ENCODE measurements at regions not wholly inside any gene's neighbourhood (a gene's known extent, or its start where the extent isn't known, plus 50 kb on each side); places are given as distances from the start of the nearest gene placed in this dataset.

DNA sequence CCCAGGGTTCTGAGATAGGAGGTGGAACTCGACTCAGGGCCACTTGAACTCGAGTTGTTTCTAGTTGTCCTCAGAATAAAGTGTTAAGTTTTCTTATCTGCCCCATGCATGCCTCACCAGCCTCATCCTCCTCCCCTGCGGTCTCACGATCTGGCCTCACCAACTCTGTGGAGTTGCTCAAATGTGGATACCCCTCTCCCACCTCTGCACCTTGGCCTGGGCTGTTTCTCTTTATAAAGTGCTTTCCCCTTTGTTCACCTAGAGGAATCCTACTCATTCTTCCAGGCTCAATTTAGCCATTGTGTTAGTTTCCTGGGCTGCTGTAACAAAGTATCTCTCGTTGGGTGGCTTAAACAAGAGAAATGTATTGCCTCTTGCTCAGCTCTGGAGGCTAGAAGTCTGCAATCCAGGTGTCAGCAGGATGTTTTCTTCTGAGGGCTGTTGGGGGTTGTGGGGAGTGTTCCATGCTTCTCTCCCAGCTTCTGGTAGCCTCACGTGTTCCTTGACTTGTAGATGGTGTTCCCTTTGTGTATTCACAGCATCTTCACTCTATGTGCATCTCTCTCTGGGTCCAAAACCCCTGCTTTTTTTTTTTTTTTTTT is 100.7 kb downstream of the MEX3B start:
- no peak for DNase-seq (ENCODE audit: low read depth)
- H3K4me3 ChIP-seq (ENCODE audit: low read depth, low read length), result no peak overlapping the region

GRCh38 chr15:81942655-81943195 is 103.1 kb downstream of the MEX3B start:
- peak; percentile 7 for DNase-seq (ENCODE audit: low read depth)
- TF ChIP-seq POLR2A (IDR thresholded peaks at IDR 0.05; ENCODE audit: extremely low read depth, insufficient read length) (no peak), MYC (IDR thresholded peaks at IDR 0.05; ENCODE audit: low read depth, low read length) (no peak), MAX (IDR thresholded peaks at IDR 0.05; ENCODE audit: low read depth, low read length) (no peak)
- TF ChIP-seq, protein P1, sequence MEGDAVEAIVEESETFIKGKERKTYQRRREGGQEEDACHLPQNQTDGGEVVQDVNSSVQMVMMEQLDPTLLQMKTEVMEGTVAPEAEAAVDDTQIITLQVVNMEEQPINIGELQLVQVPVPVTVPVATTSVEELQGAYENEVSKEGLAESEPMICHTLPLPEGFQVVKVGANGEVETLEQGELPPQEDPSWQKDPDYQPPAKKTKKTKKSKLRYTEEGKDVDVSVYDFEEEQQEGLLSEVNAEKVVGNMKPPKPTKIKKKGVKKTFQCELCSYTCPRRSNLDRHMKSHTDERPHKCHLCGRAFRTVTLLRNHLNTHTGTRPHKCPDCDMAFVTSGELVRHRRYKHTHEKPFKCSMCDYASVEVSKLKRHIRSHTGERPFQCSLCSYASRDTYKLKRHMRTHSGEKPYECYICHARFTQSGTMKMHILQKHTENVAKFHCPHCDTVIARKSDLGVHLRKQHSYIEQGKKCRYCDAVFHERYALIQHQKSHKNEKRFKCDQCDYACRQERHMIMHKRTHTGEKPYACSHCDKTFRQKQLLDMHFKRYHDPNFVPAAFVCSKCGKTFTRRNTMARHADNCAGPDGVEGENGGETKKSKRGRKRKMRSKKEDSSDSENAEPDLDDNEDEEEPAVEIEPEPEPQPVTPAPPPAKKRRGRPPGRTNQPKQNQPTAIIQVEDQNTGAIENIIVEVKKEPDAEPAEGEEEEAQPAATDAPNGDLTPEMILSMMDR (IDR thresholded peaks at IDR 0.05; ENCODE audit: low read depth, low read length), result no peak

More for the DNA sequence above, 100.7 kb downstream of the MEX3B start:
- TF ChIP-seq POLR2A (IDR thresholded peaks at IDR 0.05; ENCODE audit: extremely low read depth, insufficient read length) (no peak), MYC (IDR thresholded peaks at IDR 0.05; ENCODE audit: low read depth, low read length) (no peak), MAX (IDR thresholded peaks at IDR 0.05; ENCODE audit: low read depth, low read length) (no peak)
- TF ChIP-seq, protein P1 (IDR thresholded peaks at IDR 0.05; ENCODE audit: low read depth, low read length), result no peak

DNA sequence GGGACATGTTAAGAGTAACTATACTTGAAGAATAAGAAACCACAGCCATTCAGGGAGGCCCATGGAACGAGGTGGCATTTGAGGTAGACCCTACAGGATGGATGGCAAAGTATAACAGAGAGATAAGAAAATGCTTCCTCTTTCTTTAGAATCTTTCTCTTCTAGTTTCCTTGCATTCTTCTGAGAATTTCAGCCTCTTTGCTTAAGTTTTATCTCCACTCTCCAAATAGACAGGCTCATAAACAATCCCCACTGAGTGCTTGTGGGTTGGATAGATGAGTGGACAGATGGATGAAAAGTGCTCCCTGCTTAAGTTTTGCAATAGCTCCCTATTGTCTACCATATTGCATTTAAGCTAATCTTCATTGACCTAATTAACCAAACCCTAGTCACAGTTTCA is 103.7 kb downstream of the MEX3B start:
- no peak overlapping the region for H3K4me3 ChIP-seq (ENCODE audit: low read depth, low read length)
- DNase-seq (ENCODE audit: low read depth), result peak; percentile 83
- TF ChIP-seq MAX (IDR thresholded peaks at IDR 0.05; ENCODE audit: low read depth, low read length) (no peak), POLR2A (IDR thresholded peaks at IDR 0.05; ENCODE audit: extremely low read depth, insufficient read length) (no peak), MYC (IDR thresholded peaks at IDR 0.05; ENCODE audit: low read depth, low read length) (no peak)
- TF ChIP-seq, protein P1 (IDR thresholded peaks at IDR 0.05; ENCODE audit: low read depth, low read length), result no peak

More at GRCh38 chr15:81942655-81943195, 103.1 kb downstream of the MEX3B start:
- no peak overlapping the region for H3K4me3 ChIP-seq (ENCODE audit: low read depth, low read length)

- no peak overlapping the region for H3K4me3 ChIP-seq (ENCODE audit: low read depth, low read length)
- DNase-seq (ENCODE audit: low read depth), result no peak
- TF ChIP-seq MYC (IDR thresholded peaks at IDR 0.05; ENCODE audit: low read depth, low read length) (no peak), MAX (IDR thresholded peaks at IDR 0.05; ENCODE audit: low read depth, low read length) (no peak), POLR2A (IDR thresholded peaks at IDR 0.05; ENCODE audit: extremely low read depth, insufficient read length) (no peak)
- TF ChIP-seq, protein P1 (IDR thresholded peaks at IDR 0.05; ENCODE audit: low read depth, low read length), result no peak
Measured at GRCh38 chr15:81941479-81941878, 104.3 kb downstream of the MEX3B start.

DNA sequence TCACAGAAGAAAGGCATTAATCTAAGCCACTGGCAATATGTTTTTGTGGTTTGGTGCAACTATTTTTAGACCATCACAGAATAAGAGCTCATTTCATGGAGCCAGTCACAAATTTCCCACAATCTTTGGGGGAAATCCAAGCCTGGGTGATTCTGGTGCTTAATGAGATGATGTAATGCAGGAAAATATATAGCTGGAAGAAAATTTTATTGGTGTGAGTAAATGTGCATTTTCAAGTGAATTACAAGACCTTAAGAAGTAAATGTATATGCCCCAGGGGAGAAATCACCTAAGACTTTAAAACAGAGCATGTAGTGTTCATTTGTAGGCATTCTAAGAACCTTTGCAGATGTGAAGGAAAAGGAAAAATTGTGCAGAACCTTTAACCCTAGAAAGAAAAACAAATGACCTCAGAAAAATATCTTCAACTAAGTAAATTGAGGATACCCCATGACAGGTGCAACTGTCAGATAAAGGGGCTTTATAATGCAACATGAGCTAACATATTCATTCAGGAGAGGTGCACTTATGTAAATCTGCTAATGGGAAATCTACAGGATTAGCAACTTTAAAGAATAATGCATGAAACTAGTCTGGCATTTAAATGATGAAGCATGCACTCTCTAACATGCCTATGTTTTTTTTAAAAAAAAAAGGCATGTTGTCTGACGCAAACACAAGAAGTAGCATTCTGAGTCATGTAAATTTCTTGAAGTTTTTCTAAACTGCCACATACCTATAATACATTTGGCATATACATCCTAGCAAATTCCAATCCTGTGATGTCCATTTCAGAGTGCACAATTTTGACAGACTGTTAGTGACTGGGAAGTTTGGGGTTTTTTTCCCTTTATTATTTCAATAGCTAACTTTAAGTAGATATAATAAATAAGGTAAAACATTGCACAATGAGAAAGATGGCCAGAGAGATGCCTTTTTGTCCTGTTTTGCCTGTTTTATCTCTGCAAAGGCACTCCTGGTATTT is 105.1 kb downstream of the MEX3B start:
- DNase-seq (ENCODE audit: low read depth), result no peak
- TF ChIP-seq MYC (IDR thresholded peaks at IDR 0.05; ENCODE audit: low read depth, low read length) (no peak), POLR2A (IDR thresholded peaks at IDR 0.05; ENCODE audit: extremely low read depth, insufficient read length) (no peak), MAX (IDR thresholded peaks at IDR 0.05; ENCODE audit: low read depth, low read length) (no peak)
- TF ChIP-seq, protein P1 (IDR thresholded peaks at IDR 0.05; ENCODE audit: low read depth, low read length), result no peak
- no peak overlapping the region for H3K4me3 ChIP-seq (ENCODE audit: low read depth, low read length)

Data from NB4 (cell line).